ENCODE measurements at regions not wholly inside any gene's neighbourhood (a gene's known extent, or its start where the extent isn't known, plus 50 kb on each side); places are given as distances from the start of the nearest gene placed in this dataset.

DNA sequence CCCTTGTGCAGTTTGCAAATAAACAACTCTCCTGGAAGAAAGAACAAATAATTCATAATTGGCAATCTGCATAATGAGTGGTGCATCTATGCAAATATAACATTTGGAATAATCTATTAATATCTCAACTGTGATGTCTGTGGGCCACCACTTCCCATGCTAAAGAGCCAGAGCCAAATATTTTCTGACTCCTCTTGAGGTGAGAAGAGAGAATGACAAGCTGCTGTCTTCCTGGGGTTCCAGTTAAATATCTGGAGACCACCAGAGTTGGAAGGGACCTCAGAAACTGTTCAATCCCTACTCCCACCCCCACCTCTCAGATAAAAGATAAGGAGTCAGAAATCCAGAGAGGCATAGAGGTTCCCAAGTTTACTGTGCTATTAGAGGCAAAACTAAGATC lies 241.0 kb upstream of the SLC14A2 start:
- TF ChIP-seq GATA2 (IDR thresholded peaks at IDR 0.05; ENCODE audit: low read depth, low read length) (no peak), GATA3 (IDR thresholded peaks at IDR 0.05; ENCODE audit: low read depth, low read length) (no peak)
